ENCODE measurements at regions not wholly inside any gene's neighbourhood (a gene's known extent, or its start where the extent isn't known, plus 50 kb on each side); places are given as distances from the start of the nearest gene placed in this dataset.

DNA sequence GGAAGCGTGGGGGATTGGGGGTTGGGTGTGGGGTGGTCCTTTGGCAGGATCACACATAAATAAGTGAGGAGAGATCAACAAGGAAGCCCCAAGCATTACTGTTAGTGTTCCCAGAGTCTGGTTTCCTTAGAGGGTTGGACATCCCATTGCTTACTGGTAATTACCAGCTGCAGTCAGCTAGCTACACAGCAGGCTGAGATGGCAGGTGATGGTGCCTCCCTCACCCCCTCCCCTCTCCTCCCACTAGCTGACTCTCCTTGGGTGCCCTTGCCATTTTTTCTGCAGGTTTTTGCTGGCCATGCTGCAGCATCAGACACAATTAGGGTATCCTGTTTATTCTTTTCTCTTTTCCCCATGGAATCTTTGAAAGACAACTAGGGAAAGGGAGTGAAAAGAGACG is 107.5 kb upstream of the TLR4 start:
- H3K9me3 ChIP-seq: peaks cover 0 to 18% of the 10 kb centered on the region in 2 donors
- DNase-seq (ENCODE audit: low spot score): no peak
- no peak overlapping the region for H3K27ac ChIP-seq
- TF ChIP-seq, protein P1, sequence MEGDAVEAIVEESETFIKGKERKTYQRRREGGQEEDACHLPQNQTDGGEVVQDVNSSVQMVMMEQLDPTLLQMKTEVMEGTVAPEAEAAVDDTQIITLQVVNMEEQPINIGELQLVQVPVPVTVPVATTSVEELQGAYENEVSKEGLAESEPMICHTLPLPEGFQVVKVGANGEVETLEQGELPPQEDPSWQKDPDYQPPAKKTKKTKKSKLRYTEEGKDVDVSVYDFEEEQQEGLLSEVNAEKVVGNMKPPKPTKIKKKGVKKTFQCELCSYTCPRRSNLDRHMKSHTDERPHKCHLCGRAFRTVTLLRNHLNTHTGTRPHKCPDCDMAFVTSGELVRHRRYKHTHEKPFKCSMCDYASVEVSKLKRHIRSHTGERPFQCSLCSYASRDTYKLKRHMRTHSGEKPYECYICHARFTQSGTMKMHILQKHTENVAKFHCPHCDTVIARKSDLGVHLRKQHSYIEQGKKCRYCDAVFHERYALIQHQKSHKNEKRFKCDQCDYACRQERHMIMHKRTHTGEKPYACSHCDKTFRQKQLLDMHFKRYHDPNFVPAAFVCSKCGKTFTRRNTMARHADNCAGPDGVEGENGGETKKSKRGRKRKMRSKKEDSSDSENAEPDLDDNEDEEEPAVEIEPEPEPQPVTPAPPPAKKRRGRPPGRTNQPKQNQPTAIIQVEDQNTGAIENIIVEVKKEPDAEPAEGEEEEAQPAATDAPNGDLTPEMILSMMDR (IDR thresholded peaks at IDR 0.05): no peak
- H3K4me1 ChIP-seq: no peaks in the 10 kb centered on the region
- no peak overlapping the region for H3K4me3 ChIP-seq
- H3K36me3 ChIP-seq: no peaks in the 10 kb centered on the region
- no peaks in the 10 kb centered on the region for H3K27me3 ChIP-seq

DNA sequence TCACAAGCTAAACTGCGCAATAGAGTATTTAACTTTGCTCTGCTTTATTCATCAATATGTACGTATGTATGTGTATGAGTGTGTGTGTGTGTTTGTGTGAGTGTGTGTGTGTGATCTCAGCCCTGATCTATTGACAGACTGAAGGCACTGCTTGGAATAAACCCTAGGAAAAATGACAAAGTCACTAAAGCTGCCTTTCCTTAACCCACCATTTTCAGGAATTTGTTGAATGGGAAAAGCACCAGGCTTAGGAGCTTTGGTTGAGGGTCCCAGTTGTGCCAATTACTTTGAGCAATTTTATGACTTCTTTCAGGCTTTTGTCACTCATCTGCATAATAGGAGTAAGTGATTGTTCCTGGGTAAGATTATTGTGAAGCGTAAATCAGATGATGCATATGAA is 108.6 kb upstream of the TLR4 start:
- no peak for DNase-seq (ENCODE audit: low spot score)
- Histone ChIP-seq H3K36me3 (no peaks in the 10 kb centered on the region), H3K4me3 (no peak overlapping the region), H3K9me3 (peaks cover 0 to 12% of the 10 kb centered on the region in 2 donors), H3K27me3 (no peaks in the 10 kb centered on the region), H3K27ac (no peak overlapping the region), H3K4me1 (no peaks in the 10 kb centered on the region)
- TF ChIP-seq, protein P1 (IDR thresholded peaks at IDR 0.05): no peak

- H3K27ac ChIP-seq: no peak overlapping the region
- H3K9me3 ChIP-seq: no peaks in the 10 kb centered on the region
- no peaks in the 10 kb centered on the region for H3K27me3 ChIP-seq
- TF ChIP-seq, protein P1 (IDR thresholded peaks at IDR 0.05): no peak
- no peak overlapping the region for H3K4me3 ChIP-seq
- H3K4me1 ChIP-seq: no peaks in the 10 kb centered on the region
- no peak for DNase-seq (ENCODE audit: low spot score)
- H3K36me3 ChIP-seq: no peaks in the 10 kb centered on the region
Observed at GRCh38 chr9:117587263-117587662, 116.9 kb upstream of the TLR4 start.

DNA sequence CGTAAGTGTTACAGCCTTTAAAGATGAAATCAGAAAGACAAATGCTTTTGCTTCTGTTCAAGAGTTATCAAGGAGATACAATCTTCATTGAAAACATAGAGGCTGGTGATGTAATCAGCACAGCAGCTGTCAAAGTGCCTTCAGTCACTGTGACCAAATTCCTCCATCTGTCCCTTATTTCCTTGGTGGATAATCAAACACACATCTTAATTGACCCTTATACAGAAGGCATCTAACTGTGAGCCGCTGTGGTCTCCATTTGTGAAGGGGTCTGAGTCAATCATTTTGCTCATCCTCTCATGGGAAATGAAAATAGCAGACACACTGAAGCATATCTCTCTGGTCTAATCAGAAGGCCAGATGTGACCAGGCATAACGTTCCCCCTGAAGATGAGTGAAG is 130.1 kb upstream of the TLR4 start:
- TF ChIP-seq, protein P1 (IDR thresholded peaks at IDR 0.05): no peak
- Histone ChIP-seq H3K27me3 (no peaks in the 10 kb centered on the region), H3K27ac (no peak overlapping the region), H3K36me3 (no peaks in the 10 kb centered on the region), H3K9me3 (no peaks in the 10 kb centered on the region), H3K4me1 (no peaks in the 10 kb centered on the region), H3K4me3 (no peak overlapping the region)
- DNase-seq (ENCODE audit: low spot score): no peak

DNA sequence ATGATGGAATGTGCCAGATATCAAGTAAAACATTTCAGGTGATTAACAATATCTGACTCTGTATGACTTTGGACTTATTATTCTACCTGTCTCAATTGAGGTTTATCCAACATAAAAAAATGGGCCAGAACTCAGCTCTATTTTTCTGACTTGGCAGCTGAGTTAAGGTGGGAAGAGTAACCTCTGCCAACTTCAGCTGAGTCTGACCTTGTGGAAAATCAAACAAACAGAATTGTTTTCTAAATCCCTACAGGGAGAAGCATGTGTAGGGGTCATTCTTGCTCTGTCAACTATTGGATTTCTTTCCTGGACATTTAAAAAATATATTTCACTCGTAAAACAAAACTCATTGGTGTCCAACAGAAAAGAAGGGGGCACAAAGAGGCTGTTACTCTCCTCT is 139.4 kb upstream of the TLR4 start:
- no peaks in the 10 kb centered on the region for H3K27me3 ChIP-seq
- no peak overlapping the region for H3K27ac ChIP-seq
- no peak overlapping the region for H3K4me3 ChIP-seq
- no peak for DNase-seq (ENCODE audit: low spot score)
- H3K4me1 ChIP-seq: no peaks in the 10 kb centered on the region
- H3K36me3 ChIP-seq: no peaks in the 10 kb centered on the region
- no peaks in the 10 kb centered on the region for H3K9me3 ChIP-seq
- TF ChIP-seq, protein P1 (IDR thresholded peaks at IDR 0.05): no peak

DNA sequence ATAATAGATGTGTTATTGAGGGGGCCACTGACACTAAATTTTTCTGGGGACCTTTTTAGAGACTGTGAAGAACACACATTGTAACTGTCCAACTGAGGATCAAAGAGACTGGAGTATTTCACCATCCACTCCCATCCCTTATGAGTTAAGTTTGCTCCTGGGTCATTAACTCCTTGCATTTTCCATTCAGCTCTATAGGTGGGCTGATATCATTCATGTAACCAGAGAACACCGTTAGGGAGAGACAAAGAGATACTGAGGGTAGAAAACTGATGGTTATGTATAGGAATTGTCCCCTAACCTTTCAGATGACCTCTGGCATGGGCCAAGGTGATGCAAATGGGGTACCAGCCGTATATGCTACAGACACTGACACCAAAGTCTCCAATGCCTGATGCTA is 142.4 kb upstream of the TLR4 start:
- Histone ChIP-seq H3K27ac (no peak overlapping the region), H3K27me3 (no peaks in the 10 kb centered on the region), H3K36me3 (no peaks in the 10 kb centered on the region), H3K4me1 (no peaks in the 10 kb centered on the region), H3K4me3 (no peak overlapping the region), H3K9me3 (no peaks in the 10 kb centered on the region)
- no peak for DNase-seq (ENCODE audit: low spot score)
- TF ChIP-seq, protein P1 (IDR thresholded peaks at IDR 0.05): no peak

All from right atrium auricular region (tissue), 2 donors.